Liver (tissue), 8 donors: ENCODE measurements at regions not wholly inside any gene's neighbourhood (a gene's known extent, or its start where the extent isn't known, plus 50 kb on each side); places are given as distances from the start of the nearest gene placed in this dataset.

Source experiments
- DNase-seq: peaks from one replicate; pipeline ENCODE4 v3.0.0-alpha.2; 2017; ENCODE audit warnings: low spot score
- H3K27ac ChIP-seq, 2 donors: one replicate each; pipeline ENCODE4 v1.7.0; 2013; ENCODE audit warnings: inconsistent platforms in 2 of 2, low read length in 2 of 2, control low read depth in 1 of 2, low read depth in 1 of 2, mild to moderate bottlenecking in 1 of 2
- H3K27me3 ChIP-seq, 4 donors: one replicate each; pipeline versions ENCODE4 v1.6.1 to v1.7.0; 2013; ENCODE audit warnings: low read length in 3 of 4, inconsistent platforms in 1 of 4, mild to moderate bottlenecking in 1 of 4, moderate library complexity in 1 of 4; ENCODE audit not compliant: control insufficient read depth in 4 of 4, insufficient read depth in 4 of 4
- H3K36me3 ChIP-seq, 4 donors: one replicate each; pipeline versions ENCODE4 v1.6.1 to v1.7.0; 2013; ENCODE audit warnings: low read length in 3 of 4, mild to moderate bottlenecking in 3 of 4, low read depth in 1 of 4, moderate library complexity in 1 of 4; ENCODE audit not compliant: control insufficient read depth in 4 of 4, insufficient read depth in 3 of 4
- H3K4me1 ChIP-seq, 4 donors: one replicate each; pipeline versions ENCODE4 v1.6.1 to v1.7.0; 2013; ENCODE audit warnings: low read length in 3 of 4, mild to moderate bottlenecking in 3 of 4, moderate library complexity in 1 of 4; ENCODE audit not compliant: control insufficient read depth in 4 of 4, insufficient read depth in 4 of 4
- H3K4me3 ChIP-seq, 3 donors: one replicate each; pipeline versions ENCODE4 v1.6.1 to v1.7.0; 2013; ENCODE audit warnings: low read length in 3 of 3, control low read depth in 1 of 3, low read depth in 1 of 3, mild to moderate bottlenecking in 1 of 3
- H3K9ac ChIP-seq, 2 donors: one replicate each; pipeline ENCODE4 v1.7.0; 2013; ENCODE audit warnings: low read length in 2 of 2, mild to moderate bottlenecking in 2 of 2, moderate library complexity in 2 of 2, control low read depth in 1 of 2, low read depth in 1 of 2
- H3K9me3 ChIP-seq, 4 donors: one replicate each; pipeline versions ENCODE4 v1.6.1 to v1.7.0; 2013; ENCODE audit warnings: low read length in 3 of 4; ENCODE audit not compliant: control insufficient read depth in 4 of 4
- EGR1 ChIP-seq, 2 donors: IDR thresholded peaks; 2 replicates each; pipeline ENCODE4 v1.6.1; 2016 to 2018; ENCODE audit warnings: antibody characterized with exemption in 2 of 2, low read depth in 2 of 2
- FOXA1 ChIP-seq: IDR thresholded peaks from 2 replicates; pipeline ENCODE4 v1.6.1; 2016; ENCODE audit warnings: antibody characterized with exemption
- FOXA2 ChIP-seq: IDR thresholded peaks from 2 replicates; pipeline ENCODE4 v1.6.1; 2016; ENCODE audit warnings: antibody characterized with exemption
- GABPA ChIP-seq, 2 donors: IDR thresholded peaks in 1 of 2; conservative IDR thresholded peaks in 1 of 2; 2 replicates each; pipeline ENCODE4 v1.6.1; 2016; ENCODE audit warnings: antibody characterized with exemption in 2 of 2, mild to moderate bottlenecking in 1 of 2, moderate library complexity in 1 of 2
- HNF4A ChIP-seq, 2 donors: conservative IDR thresholded peaks; 2 replicates each; pipeline ENCODE4 v1.6.1; 2016; ENCODE audit warnings: antibody characterized with exemption in 2 of 2, mild to moderate bottlenecking in 2 of 2
- HNF4G ChIP-seq: IDR thresholded peaks from 2 replicates; pipeline ENCODE4 v1.6.1; 2016; ENCODE audit warnings: antibody characterized with exemption
- JUND ChIP-seq, 2 donors: IDR thresholded peaks; 2 replicates each; pipeline ENCODE4 v1.6.1; 2016; ENCODE audit warnings: antibody characterized with exemption in 2 of 2
- NR2F2 ChIP-seq: IDR thresholded peaks from 2 replicates; pipeline ENCODE4 v1.6.1; 2016; ENCODE audit warnings: antibody characterized with exemption
- RAD21 ChIP-seq, 2 donors: IDR thresholded peaks; 2 replicates each; pipeline ENCODE4 v1.6.1; 2016; ENCODE audit warnings: antibody characterized with exemption in 2 of 2, mild to moderate bottlenecking in 2 of 2
- RXRA ChIP-seq, 2 donors: IDR thresholded peaks; 2 replicates each; pipeline ENCODE4 v1.6.1; 2017 to 2018; ENCODE audit warnings: antibody characterized with exemption in 2 of 2, mild to moderate bottlenecking in 1 of 2
- SP1 ChIP-seq: IDR thresholded peaks from 2 replicates; pipeline ENCODE4 v1.6.1; 2018; ENCODE audit warnings: antibody characterized with exemption, mild to moderate bottlenecking
- TAF1 ChIP-seq: conservative IDR thresholded peaks from 2 replicates; pipeline ENCODE4 v1.6.1; 2016; ENCODE audit warnings: antibody characterized with exemption, mild to moderate bottlenecking
- YY1 ChIP-seq: IDR thresholded peaks from 2 replicates; pipeline ENCODE4 v1.6.1; 2016; ENCODE audit warnings: antibody characterized with exemption, mild to moderate bottlenecking
- WGBS: extraction: QIAGEN DNeasy Blood & Tissue Kit; methylation state at CpG from one replicate; pipeline ENCODE4 v1.1.7; 2013; 5-methylcytosine and 5-hydroxymethylcytosine counted together
- TF ChIP-seq, protein P1 (sequence below): IDR thresholded peaks from 2 replicates; pipeline ENCODE4 v1.6.1; 2016; ENCODE audit warnings: antibody characterized with exemption
- TF ChIP-seq, protein P2 (sequence below): IDR thresholded peaks from 2 replicates; pipeline ENCODE4 v1.6.1; 2016; ENCODE audit warnings: antibody characterized with exemption
- TF ChIP-seq, protein P3 (sequence below): IDR thresholded peaks from 2 replicates; pipeline ENCODE4 v1.6.1; 2016; ENCODE audit warnings: antibody characterized with exemption
- TF ChIP-seq, protein P4 (sequence below): fragments of 150-350 bp; IDR thresholded peaks from 2 replicates; pipeline ENCODE4 v1.5.1; 2017; ENCODE audit warnings: improper control_type of control experiment, low read depth, low read length; ENCODE audit not compliant: missing input control
- TF ChIP-seq, protein P5 (sequence below): IDR thresholded peaks from 2 replicates; pipeline ENCODE4 v1.6.1; 2016; ENCODE audit warnings: antibody characterized with exemption, mild to moderate bottlenecking
- donor health status: healthy.
- donor health status: healthy.
- donor health status: healthy.
- donor health status: healthy.
- donor health status: healthy.

DNA sequence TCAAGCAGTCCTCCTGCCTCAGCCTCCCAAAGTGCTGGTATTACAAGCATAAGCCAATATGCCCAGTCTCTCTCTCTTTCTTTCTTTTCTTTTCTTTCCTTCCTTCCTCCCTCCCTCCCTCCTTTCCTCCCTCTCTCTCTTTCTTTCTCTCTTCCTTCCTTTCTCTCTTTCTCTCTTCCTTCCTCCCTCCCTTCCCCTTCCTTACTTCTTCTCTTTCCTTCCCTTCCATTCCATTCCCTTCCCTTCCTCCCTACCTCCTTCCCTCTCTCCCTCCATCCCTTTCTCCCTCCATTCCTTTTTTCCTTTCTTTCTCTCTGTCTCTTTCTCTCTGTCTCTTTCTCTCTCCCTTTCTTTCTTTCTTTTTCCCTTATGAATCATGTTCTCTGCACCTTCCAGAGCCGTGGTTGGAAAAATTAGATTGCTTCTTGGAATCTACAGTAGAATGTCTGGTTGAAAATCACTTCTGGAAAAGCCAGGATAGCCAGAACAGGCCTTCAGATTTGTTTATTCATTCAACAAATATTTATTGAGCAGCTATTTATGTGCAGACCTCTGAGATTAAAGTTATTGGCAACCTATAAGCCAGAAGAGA lies 68.4 kb upstream of the ARHGAP5 start:
- H3K4me3 ChIP-seq = no peak overlapping the region
- WGBS = 92% methylated on average over 1 of the region's 1 CpG
- TF ChIP-seq HNF4A (conservative IDR thresholded peaks at IDR 0.05) (no peak), EGR1 (IDR thresholded peaks at IDR 0.05; ENCODE audit: low read depth in 2 of 2) (no peak), SP1 (no peak), FOXA2 (no peak), RXRA (IDR thresholded peaks at IDR 0.05) (no peak), NR2F2 (no peak), GABPA (IDR thresholded peaks at IDR 0.05 in 1 of 2, conservative IDR thresholded peaks at IDR 0.05 in 1 of 2) (no peak), JUND (IDR thresholded peaks at IDR 0.05) (no peak), TAF1 (no peak), YY1 (no peak), RAD21 (IDR thresholded peaks at IDR 0.05) (no peak)
- TF ChIP-seq, protein P1, sequence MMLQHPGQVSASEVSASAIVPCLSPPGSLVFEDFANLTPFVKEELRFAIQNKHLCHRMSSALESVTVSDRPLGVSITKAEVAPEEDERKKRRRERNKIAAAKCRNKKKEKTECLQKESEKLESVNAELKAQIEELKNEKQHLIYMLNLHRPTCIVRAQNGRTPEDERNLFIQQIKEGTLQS = no peak
- TF ChIP-seq, protein P2, sequence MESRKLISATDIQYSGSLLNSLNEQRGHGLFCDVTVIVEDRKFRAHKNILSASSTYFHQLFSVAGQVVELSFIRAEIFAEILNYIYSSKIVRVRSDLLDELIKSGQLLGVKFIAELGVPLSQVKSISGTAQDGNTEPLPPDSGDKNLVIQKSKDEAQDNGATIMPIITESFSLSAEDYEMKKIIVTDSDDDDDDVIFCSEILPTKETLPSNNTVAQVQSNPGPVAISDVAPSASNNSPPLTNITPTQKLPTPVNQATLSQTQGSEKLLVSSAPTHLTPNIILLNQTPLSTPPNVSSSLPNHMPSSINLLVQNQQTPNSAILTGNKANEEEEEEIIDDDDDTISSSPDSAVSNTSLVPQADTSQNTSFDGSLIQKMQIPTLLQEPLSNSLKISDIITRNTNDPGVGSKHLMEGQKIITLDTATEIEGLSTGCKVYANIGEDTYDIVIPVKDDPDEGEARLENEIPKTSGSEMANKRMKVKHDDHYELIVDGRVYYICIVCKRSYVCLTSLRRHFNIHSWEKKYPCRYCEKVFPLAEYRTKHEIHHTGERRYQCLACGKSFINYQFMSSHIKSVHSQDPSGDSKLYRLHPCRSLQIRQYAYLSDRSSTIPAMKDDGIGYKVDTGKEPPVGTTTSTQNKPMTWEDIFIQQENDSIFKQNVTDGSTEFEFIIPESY = no peak
- TF ChIP-seq, protein P3, sequence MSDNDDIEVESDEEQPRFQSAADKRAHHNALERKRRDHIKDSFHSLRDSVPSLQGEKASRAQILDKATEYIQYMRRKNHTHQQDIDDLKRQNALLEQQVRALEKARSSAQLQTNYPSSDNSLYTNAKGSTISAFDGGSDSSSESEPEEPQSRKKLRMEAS = no peak
- no peaks in the 10 kb centered on the region for H3K9me3 ChIP-seq
- no peaks in the 10 kb centered on the region for H3K36me3 ChIP-seq
- no peaks in the 10 kb centered on the region for H3K27me3 ChIP-seq
- H3K27ac ChIP-seq = no peak overlapping the region
- DNase-seq = no peak
- no peak overlapping the region for H3K9ac ChIP-seq
- no peaks in the 10 kb centered on the region for H3K4me1 ChIP-seq

DNA sequence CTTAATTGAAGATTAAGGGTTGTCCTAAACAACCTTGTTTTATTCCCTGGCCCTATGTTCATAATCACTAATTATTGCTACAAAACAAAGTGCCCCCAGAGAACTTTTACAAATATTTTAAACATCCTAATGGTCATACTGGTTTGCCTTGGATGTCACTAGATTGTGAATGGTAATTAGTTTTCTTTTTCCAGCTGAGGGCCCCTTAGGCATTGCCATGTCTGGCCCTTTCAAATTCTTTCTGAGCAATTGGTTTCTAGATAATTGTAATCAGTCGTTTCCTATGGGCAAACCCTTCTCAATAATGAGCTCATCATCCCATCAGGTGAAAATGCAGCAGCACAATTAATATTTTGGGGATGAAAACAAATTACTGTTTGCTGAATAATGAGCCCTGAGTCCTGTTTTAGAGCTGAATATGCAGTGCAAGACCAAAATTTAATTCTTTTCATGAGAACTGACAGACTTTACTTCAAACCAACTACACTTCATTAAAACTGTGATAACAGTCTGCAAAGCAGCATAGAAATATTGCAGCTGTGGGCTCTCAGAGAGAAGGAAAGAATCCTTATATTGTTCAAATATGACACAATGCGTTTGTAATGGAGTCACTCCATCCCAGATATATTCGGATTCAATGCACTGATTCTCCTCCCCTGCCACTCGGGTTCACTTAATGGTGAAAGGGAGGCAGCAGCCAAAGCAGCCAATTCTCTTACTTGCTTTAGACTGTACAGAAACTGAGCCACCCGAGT lies 67.7 kb upstream of the ARHGAP5 start:
- Histone ChIP-seq H3K9me3 (no peaks in the 10 kb centered on the region), H3K27ac (no peak overlapping the region), H3K36me3 (no peaks in the 10 kb centered on the region), H3K4me1 (no peaks in the 10 kb centered on the region), H3K27me3 (no peaks in the 10 kb centered on the region), H3K4me3 (no peak overlapping the region), H3K9ac (no peak overlapping the region)
- TF ChIP-seq GABPA (IDR thresholded peaks at IDR 0.05 in 1 of 2, conservative IDR thresholded peaks at IDR 0.05 in 1 of 2) (no peak), NR2F2 (no peak), YY1 (no peak), SP1 (no peak), HNF4A (conservative IDR thresholded peaks at IDR 0.05) (no peak), JUND (IDR thresholded peaks at IDR 0.05) (no peak), TAF1 (no peak), HNF4G (no peak), FOXA2 (no peak), RAD21 (IDR thresholded peaks at IDR 0.05) (no peak), EGR1 (IDR thresholded peaks at IDR 0.05; ENCODE audit: low read depth in 2 of 2) (no peak), FOXA1 (no peak), RXRA (IDR thresholded peaks at IDR 0.05) (no peak)
- TF ChIP-seq, protein P2 = no peak
- TF ChIP-seq, protein P4, sequence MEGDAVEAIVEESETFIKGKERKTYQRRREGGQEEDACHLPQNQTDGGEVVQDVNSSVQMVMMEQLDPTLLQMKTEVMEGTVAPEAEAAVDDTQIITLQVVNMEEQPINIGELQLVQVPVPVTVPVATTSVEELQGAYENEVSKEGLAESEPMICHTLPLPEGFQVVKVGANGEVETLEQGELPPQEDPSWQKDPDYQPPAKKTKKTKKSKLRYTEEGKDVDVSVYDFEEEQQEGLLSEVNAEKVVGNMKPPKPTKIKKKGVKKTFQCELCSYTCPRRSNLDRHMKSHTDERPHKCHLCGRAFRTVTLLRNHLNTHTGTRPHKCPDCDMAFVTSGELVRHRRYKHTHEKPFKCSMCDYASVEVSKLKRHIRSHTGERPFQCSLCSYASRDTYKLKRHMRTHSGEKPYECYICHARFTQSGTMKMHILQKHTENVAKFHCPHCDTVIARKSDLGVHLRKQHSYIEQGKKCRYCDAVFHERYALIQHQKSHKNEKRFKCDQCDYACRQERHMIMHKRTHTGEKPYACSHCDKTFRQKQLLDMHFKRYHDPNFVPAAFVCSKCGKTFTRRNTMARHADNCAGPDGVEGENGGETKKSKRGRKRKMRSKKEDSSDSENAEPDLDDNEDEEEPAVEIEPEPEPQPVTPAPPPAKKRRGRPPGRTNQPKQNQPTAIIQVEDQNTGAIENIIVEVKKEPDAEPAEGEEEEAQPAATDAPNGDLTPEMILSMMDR = no peak
- TF ChIP-seq, protein P1 = no peak
- TF ChIP-seq, protein P5, sequence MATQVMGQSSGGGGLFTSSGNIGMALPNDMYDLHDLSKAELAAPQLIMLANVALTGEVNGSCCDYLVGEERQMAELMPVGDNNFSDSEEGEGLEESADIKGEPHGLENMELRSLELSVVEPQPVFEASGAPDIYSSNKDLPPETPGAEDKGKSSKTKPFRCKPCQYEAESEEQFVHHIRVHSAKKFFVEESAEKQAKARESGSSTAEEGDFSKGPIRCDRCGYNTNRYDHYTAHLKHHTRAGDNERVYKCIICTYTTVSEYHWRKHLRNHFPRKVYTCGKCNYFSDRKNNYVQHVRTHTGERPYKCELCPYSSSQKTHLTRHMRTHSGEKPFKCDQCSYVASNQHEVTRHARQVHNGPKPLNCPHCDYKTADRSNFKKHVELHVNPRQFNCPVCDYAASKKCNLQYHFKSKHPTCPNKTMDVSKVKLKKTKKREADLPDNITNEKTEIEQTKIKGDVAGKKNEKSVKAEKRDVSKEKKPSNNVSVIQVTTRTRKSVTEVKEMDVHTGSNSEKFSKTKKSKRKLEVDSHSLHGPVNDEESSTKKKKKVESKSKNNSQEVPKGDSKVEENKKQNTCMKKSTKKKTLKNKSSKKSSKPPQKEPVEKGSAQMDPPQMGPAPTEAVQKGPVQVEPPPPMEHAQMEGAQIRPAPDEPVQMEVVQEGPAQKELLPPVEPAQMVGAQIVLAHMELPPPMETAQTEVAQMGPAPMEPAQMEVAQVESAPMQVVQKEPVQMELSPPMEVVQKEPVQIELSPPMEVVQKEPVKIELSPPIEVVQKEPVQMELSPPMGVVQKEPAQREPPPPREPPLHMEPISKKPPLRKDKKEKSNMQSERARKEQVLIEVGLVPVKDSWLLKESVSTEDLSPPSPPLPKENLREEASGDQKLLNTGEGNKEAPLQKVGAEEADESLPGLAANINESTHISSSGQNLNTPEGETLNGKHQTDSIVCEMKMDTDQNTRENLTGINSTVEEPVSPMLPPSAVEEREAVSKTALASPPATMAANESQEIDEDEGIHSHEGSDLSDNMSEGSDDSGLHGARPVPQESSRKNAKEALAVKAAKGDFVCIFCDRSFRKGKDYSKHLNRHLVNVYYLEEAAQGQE = no peak
- TF ChIP-seq, protein P3 = no peak
- WGBS = 82% methylated on average over 5 of the region's 5 CpGs
- DNase-seq = no peak
